Fibroblast of lung (primary cell): ENCODE measurements at regions not wholly inside any gene's neighbourhood (a gene's known extent, or its start where the extent isn't known, plus 50 kb on each side); places are given as distances from the start of the nearest gene placed in this dataset.

ENCODE experiments used
- DNase-seq, 2 donors: peaks; one replicate each; pipeline versions ENCODE4 v3.0.0 to v3.0.0-alpha.2; 2010; ENCODE audit warnings: low read depth in 2 of 2
- H2AFZ ChIP-seq: 2 replicates; pipeline ENCODE4 v1.5.1; 2012; ENCODE audit warnings: low read length, control low read depth, inconsistent platforms
- H3K27ac ChIP-seq: 2 replicates; pipeline ENCODE4 v1.5.1; 2011; ENCODE audit warnings: low read length, control low read depth; ENCODE audit not compliant: insufficient read depth
- H3K27me3 ChIP-seq: 2 replicates; pipeline ENCODE4 v1.5.1; 2011; ENCODE audit warnings: mild to moderate bottlenecking, low read length; ENCODE audit not compliant: control insufficient read depth, insufficient read depth
- H3K36me3 ChIP-seq: 2 replicates; pipeline ENCODE4 v1.5.1; 2011; ENCODE audit warnings: low read length; ENCODE audit not compliant: control insufficient read depth, insufficient read depth
- H3K4me1 ChIP-seq: 2 replicates; pipeline ENCODE4 v1.5.1; 2011; ENCODE audit warnings: low read length; ENCODE audit not compliant: control insufficient read depth, insufficient read depth; ENCODE audit errors: extremely low read depth
- H3K4me2 ChIP-seq: 2 replicates; pipeline ENCODE4 v1.5.1; 2011; ENCODE audit warnings: low read length, control low read depth; ENCODE audit not compliant: insufficient read depth; ENCODE audit errors: extremely low read depth
- H3K4me3 ChIP-seq, 4 experiments: fragments of 200-600 bp in 1 of 4; sonication (generic) in 1 of 4; replicated peaks in 1 of 4; 2 replicates each; pipeline ENCODE4 v1.5.1; 2011 to 2016; ENCODE audit warnings: low read length in 4 of 4, low read depth in 3 of 4, mild to moderate bottlenecking in 3 of 4, control low read depth in 2 of 4, inconsistent platforms in 1 of 4, mixed read lengths in 1 of 4; ENCODE audit not compliant: insufficient read depth in 1 of 4; ENCODE audit errors: control extremely low read depth in 1 of 4
- H3K79me2 ChIP-seq: 2 replicates; pipeline ENCODE4 v1.5.1; 2012; ENCODE audit warnings: mild to moderate bottlenecking, low read length, inconsistent platforms; ENCODE audit not compliant: control insufficient read depth, insufficient read depth
- H3K9ac ChIP-seq: 2 replicates; pipeline ENCODE4 v1.5.1; 2011; ENCODE audit warnings: mild to moderate bottlenecking, low read length, control low read depth; ENCODE audit not compliant: insufficient read depth
- H3K9me3 ChIP-seq: 2 replicates; pipeline ENCODE4 v1.5.1; 2012; ENCODE audit warnings: low read depth, low read length; ENCODE audit not compliant: control insufficient read depth, insufficient read depth
- H4K20me1 ChIP-seq: 2 replicates; pipeline ENCODE4 v1.5.1; 2011; ENCODE audit warnings: low read length; ENCODE audit not compliant: control insufficient read depth, insufficient read depth; ENCODE audit errors: extremely low read depth
- CTCF ChIP-seq, 2 donors: IDR thresholded peaks in 1 of 2; conservative IDR thresholded peaks in 1 of 2; 1 replicate in 1 of 2; 2 replicates in 1 of 2; pipeline ENCODE4 v1.5.1; 2011 to 2012; ENCODE audit warnings: low read length in 2 of 2, control low read depth in 1 of 2, inconsistent platforms in 1 of 2, low read depth in 1 of 2, mild to moderate bottlenecking in 1 of 2
- EZH2 ChIP-seq: IDR thresholded peaks from 2 replicates; pipeline ENCODE4 v1.5.1; 2012; ENCODE audit warnings: low read length, control low read depth, mild to moderate bottlenecking; ENCODE audit errors: missing control alignments

GRCh38 chr3:127337911-127338531 lies 50.2 kb upstream of the PRR20G start:
- no peaks in the 10 kb centered on the region for H3K27me3 ChIP-seq
- H3K36me3 ChIP-seq: no peaks in the 10 kb centered on the region
- TF ChIP-seq EZH2: no peak
- no peak for TF ChIP-seq CTCF (conservative IDR thresholded peaks at IDR 0.05 in 1 of 2, IDR thresholded peaks at IDR 0.05 in 1 of 2; ENCODE audit: low read depth in 1 of 2, low read length in 2 of 2)
- H3K9ac ChIP-seq: no peak overlapping the region
- no peak overlapping the region for H3K4me3 ChIP-seq
- no peaks in the 10 kb centered on the region for H4K20me1 ChIP-seq
- no peak for DNase-seq
- no peak overlapping the region for H3K27ac ChIP-seq
- H3K79me2 ChIP-seq: no peaks in the 10 kb centered on the region
- H3K9me3 ChIP-seq: no peaks in the 10 kb centered on the region
- H2AFZ ChIP-seq: no peak overlapping the region
- H3K4me1 ChIP-seq: no peaks in the 10 kb centered on the region
- no peak overlapping the region for H3K4me2 ChIP-seq
